Activated naive CD4-positive, alpha-beta T cell treated with anti-CD3 and anti-CD28 coated beads, Interleukin-2, amount 50 U/mL, for 24 hours (primary cell): ENCODE measurements at regions not wholly inside any gene's neighbourhood (a gene's known extent, or its start where the extent isn't known, plus 50 kb on each side); places are given as distances from the start of the nearest gene placed in this dataset.

Experiments
- H3K27ac Mint-ChIP-seq: one replicate; pipeline ENCODE4 v1.8.0; 2021; ENCODE audit warnings: mild to moderate bottlenecking, mixed read lengths
- H3K27me3 Mint-ChIP-seq: one replicate; pipeline ENCODE4 v1.8.0; 2021; ENCODE audit warnings: mixed read lengths
- H3K36me3 Mint-ChIP-seq: one replicate; pipeline ENCODE4 v1.8.0; 2021; ENCODE audit warnings: mixed read lengths
- H3K4me1 Mint-ChIP-seq: one replicate; pipeline ENCODE4 v1.8.0; 2021; ENCODE audit warnings: mixed read lengths
- H3K4me3 Mint-ChIP-seq: one replicate; pipeline ENCODE4 v1.8.0; 2021; ENCODE audit warnings: mild to moderate bottlenecking, mixed read lengths
- H3K9me3 Mint-ChIP-seq: one replicate; pipeline ENCODE4 v1.8.0; 2021; ENCODE audit warnings: mixed read lengths

DNA sequence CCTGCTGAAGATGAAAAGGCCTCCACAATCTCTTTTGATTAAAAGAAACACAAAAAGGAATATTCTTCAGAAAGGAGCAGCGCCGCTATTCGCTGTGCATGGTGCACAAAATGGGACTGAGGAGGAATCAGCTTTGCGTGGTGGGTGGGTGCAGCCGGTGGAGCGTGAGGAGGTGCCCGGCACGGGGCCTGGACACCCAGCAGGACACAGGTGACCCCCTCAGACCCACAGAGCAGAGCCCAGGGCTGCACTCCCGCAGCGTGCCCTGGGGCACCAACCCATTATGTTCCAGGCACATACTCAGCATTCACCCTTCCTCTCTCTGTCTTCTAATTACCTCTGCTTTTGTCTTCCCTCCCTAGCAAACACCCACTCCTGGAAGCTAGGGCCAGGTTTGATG, 238.0 kb upstream of the PPP2R2D start:
- Mint-ChIP-seq H3K27me3 (peaks cover 4% of the 10 kb centered on the region), H3K4me3 (no peak overlapping the region), H3K27ac (no peak overlapping the region), H3K4me1 (no peaks in the 10 kb centered on the region), H3K36me3 (no peaks in the 10 kb centered on the region), H3K9me3 (peaks cover 12% of the 10 kb centered on the region)

DNA sequence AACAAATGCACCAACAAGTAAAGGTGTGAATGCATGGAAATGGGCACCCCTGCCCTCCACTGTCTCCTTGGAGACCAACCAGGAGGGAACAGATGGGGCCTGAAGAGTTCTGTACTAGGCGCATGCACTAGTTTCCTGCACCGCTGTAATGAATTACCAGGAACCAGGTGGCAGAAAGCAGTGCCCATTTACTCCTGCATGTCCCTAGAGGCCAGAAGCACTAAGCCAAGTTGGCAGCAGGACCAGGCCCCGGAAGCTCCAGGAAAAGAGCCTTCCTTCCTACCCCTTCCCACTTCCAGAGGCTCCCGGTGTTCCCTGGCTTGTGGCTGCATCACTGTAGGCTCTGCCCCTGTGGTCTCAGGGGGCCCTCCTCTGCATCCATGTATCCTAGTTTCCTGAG, 237.5 kb upstream of the PPP2R2D start:
- Mint-ChIP-seq H3K27me3 (peaks cover 3% of the 10 kb centered on the region), H3K4me1 (no peaks in the 10 kb centered on the region), H3K4me3 (no peak overlapping the region), H3K27ac (no peak overlapping the region), H3K9me3 (peaks cover 12% of the 10 kb centered on the region), H3K36me3 (no peaks in the 10 kb centered on the region)

DNA sequence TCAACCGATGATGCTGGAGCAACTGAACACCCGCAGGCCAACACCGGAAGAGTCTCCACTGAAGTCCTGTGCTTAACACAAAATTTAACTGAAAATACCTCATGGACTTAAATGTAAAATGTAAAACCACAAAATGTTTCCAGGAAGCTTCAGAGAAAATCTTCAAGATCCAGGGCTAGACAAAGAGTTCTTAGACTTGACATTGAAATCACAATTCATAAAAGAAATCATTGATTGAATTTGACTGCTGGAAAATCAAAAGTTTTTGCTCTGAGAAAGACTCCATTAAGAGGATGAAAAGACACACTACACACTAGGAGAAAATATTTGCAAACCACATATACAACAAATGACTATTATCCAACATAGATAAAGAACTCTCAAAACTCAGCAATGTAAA, 234.7 kb upstream of the PPP2R2D start:
- Mint-ChIP-seq H3K27ac (no peak overlapping the region), H3K4me1 (no peaks in the 10 kb centered on the region), H3K36me3 (no peaks in the 10 kb centered on the region), H3K9me3 (peaks cover 12% of the 10 kb centered on the region), H3K4me3 (no peak overlapping the region), H3K27me3 (peaks cover 2% of the 10 kb centered on the region)

DNA sequence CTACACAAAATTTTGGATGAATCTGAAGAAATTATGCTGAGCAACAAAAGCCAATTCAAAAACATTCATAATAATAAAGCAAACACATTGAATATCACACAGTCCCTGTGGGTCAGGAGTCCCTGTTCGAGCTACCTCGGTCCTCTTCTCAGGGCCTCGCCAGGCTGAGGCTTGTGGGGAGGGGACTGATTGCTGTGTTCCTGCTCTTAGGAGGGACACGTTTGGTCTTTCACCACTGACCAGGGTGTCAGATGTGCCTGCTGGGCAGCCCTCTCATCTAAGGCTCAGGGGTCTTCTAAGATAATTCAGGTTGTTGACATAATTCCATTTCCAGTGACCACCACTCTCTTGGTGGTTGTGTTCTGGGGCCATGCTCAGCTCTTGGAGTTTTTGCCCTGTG, 233.8 kb upstream of the PPP2R2D start:
- Mint-ChIP-seq H3K27ac (no peak overlapping the region), H3K4me3 (no peak overlapping the region), H3K27me3 (peaks cover 2% of the 10 kb centered on the region), H3K9me3 (peaks cover 14% of the 10 kb centered on the region), H3K36me3 (no peaks in the 10 kb centered on the region), H3K4me1 (no peaks in the 10 kb centered on the region)

DNA sequence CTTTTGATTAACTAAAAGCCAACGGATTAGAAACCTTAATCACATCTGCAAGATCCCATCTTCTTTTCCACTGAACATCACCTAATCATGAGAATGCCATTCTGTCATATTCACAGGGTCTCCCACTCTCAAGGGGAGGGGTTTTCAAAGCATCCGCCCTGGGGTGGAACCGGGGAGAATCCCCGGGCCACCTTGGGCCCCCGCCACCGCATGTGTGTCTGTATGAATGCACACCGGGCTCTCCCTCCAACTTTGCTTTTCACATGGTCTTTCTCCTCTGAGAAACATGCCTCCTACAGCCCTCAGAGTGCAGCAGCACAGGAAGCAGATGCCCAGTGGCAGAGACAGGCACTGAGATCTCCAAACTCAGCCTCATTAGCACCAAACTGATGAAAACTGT, 233.2 kb upstream of the PPP2R2D start:
- Mint-ChIP-seq H3K9me3 (peaks cover 19% of the 10 kb centered on the region), H3K36me3 (no peaks in the 10 kb centered on the region), H3K4me1 (no peaks in the 10 kb centered on the region), H3K27ac (no peak overlapping the region), H3K4me3 (no peak overlapping the region), H3K27me3 (peaks cover 2% of the 10 kb centered on the region)

DNA sequence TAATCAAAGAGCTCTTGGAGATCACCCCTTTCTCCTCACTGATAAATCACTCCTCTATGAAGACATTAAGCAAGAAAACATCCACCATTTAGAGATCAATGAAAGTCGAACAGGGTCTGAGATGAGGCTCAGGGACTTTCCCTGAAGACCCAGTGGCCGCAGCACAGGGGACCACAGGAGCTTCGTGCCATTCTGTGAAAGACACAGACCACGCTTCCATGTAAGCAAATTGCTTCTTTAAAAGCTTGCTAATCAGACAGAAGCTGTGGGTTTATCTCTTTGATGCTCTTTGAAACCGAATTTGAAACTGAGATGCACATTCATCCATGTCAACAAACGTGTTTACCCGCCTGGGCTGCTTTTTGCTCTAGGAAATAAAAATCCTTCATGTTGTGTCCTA, 231.9 kb upstream of the PPP2R2D start:
- no peak overlapping the region for H3K27ac Mint-ChIP-seq
- H3K36me3 Mint-ChIP-seq: no peaks in the 10 kb centered on the region
- no peaks in the 10 kb centered on the region for H3K27me3 Mint-ChIP-seq
- H3K4me1 Mint-ChIP-seq: no peaks in the 10 kb centered on the region
- peaks cover 19% of the 10 kb centered on the region for H3K9me3 Mint-ChIP-seq
- no peak overlapping the region for H3K4me3 Mint-ChIP-seq

DNA sequence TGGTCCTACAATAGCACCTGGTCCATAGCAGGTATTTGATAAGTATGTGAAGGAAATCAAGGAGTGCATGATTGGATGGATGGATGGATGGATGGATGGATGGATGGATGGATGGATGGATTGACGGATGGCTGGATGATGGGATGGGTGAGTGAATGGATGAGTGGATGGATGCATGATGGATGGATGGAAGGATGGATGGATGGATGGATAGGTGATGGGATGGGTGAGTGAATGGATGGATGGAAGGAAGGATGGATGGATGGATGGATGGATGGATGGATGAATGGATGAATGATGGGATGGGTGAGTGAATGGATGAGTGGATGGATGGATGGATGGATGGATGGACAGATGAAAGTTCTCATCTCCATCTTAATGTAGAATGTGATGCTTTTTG, 231.0 kb upstream of the PPP2R2D start:
- Mint-ChIP-seq H3K27ac (no peak overlapping the region), H3K36me3 (no peaks in the 10 kb centered on the region), H3K4me3 (no peak overlapping the region), H3K4me1 (no peaks in the 10 kb centered on the region), H3K9me3 (peaks cover 13% of the 10 kb centered on the region), H3K27me3 (no peaks in the 10 kb centered on the region)

DNA sequence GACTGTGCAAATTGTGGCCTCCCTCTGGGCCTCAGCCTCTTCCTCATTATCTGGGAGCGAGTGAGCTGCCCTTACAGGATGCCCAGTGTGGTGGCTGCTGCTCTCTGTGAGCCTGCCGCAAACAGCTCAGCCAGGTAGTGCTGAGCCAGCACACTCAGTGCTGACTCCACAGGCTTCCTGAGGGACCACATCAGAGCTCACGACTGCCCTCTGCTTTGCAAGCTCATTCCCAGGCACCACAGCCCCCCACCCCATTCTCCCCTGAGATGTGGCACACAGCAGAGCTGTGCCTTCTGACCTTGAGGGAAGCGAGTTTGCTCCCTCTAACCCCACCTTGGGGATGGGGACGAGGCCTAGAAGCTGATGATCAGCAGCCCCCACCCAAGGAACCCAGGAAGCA, 230.5 kb upstream of the PPP2R2D start:
- Mint-ChIP-seq H3K27me3 (no peaks in the 10 kb centered on the region), H3K36me3 (no peaks in the 10 kb centered on the region), H3K4me1 (no peaks in the 10 kb centered on the region), H3K4me3 (no peak overlapping the region), H3K9me3 (peaks cover 13% of the 10 kb centered on the region), H3K27ac (no peak overlapping the region)

DNA sequence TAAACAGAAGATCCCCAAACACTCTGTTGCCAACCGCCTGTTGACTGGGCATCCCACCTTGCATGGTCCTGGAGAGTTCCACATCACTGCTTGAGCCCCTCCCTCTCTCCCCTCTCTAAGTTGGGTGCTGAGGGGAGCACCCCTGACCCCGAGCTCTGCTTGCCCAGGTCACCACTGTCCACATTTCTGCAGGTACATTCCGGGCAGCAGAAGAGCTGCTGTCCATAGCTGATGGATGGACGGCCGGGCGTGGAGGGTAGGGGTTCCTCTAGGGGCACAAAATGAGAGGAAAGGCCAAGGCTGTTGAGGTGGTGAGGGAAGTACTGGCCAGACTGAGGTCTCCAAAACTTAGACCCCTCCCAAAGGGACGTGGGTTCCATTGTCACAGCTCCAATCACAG, 227.4 kb upstream of the PPP2R2D start:
- Mint-ChIP-seq H3K4me3 (no peak overlapping the region), H3K4me1 (no peaks in the 10 kb centered on the region), H3K9me3 (peaks cover 7% of the 10 kb centered on the region)

DNA sequence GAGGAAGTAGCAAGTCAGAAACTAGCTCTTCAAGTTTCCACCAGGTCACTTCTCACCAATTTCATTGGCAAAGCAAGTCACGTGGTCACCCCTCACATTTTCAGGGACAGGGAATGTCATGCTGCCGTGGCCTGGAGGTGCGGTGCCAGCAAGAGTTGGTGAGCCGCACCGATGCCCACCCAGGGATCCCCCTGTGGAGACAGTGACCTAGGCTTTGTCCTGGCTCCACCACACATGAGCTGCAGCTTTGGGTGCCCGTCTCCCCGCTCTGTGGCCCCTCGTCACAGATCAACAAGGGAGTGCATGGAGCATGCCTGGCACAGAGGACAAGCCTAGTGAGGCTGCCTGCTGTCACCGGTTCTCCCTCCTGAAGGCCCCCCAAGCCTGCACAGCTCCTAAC, 226.7 kb upstream of the PPP2R2D start:
- Mint-ChIP-seq H3K4me1 (no peaks in the 10 kb centered on the region), H3K27ac (no peak overlapping the region), H3K27me3 (peaks cover 2% of the 10 kb centered on the region), H3K36me3 (no peaks in the 10 kb centered on the region), H3K4me3 (no peak overlapping the region), H3K9me3 (peaks cover 7% of the 10 kb centered on the region)

More for the DNA sequence above, 227.4 kb upstream of the PPP2R2D start:
- peaks cover 2% of the 10 kb centered on the region for H3K27me3 Mint-ChIP-seq
- no peak overlapping the region for H3K27ac Mint-ChIP-seq
- no peaks in the 10 kb centered on the region for H3K36me3 Mint-ChIP-seq

DNA sequence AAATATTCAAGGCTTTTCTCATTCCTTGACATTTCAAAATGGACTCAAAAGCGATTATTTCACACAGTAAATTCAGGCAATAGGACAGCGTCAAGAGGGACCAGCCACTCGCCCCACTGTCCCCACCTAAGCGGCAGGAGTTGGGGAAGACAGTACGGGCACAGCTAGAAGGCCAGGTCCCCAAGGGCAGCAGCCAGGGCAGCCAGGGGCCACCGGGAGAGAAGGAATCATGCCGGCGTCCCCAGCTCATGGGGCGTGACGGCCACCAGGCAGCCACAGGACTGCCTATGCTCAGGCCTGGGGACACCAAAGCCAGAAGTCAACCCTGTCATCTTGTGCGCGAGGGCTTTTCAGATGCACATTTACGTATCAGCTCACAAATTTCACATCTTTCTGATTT, 225.7 kb upstream of the PPP2R2D start:
- no peak overlapping the region for H3K4me3 Mint-ChIP-seq
- H3K4me1 Mint-ChIP-seq: no peaks in the 10 kb centered on the region
- H3K9me3 Mint-ChIP-seq: peaks cover 7% of the 10 kb centered on the region
- H3K36me3 Mint-ChIP-seq: no peaks in the 10 kb centered on the region
- H3K27me3 Mint-ChIP-seq: peaks cover 2% of the 10 kb centered on the region
- H3K27ac Mint-ChIP-seq: no peak overlapping the region

DNA sequence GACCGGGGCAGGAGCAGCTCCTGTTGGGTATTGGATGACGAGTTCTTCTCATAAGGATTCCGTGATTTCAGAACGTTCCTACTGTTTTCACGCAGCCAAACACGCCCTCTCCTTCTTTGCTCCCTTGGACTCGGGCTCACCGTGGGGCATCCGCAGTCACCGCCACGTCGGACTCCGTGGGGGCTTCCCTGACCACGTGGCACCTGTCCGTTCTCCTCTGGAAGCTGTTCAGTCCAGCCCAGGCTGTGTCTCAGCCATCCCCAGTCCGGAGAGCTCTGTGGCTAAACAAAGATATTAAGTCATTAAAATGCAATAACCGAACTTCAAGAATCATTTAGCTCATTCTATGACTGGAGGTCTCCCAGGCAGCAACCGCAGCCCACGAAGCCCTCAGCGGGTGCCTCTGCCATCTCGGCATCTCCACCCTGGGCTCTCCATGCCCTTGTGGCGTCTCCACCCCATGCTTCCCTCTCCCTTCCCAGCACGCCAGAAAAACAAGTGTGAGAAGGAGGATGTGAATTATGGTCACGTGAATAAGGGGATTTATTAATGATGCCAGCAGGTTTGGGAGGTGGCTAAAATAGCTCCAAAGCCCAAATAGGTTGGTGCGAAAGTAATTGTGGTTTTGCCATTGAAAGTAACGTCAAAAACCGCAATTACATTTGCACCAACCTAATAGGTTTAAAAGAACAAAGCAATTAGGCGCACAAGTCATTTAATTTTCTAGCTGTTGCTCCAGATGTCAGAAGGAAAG, 224.6 kb upstream of the PPP2R2D start:
- Mint-ChIP-seq H3K4me1 (no peaks in the 10 kb centered on the region), H3K9me3 (peaks cover 7% of the 10 kb centered on the region), H3K27ac (no peak overlapping the region), H3K36me3 (no peaks in the 10 kb centered on the region), H3K27me3 (peaks cover 2% of the 10 kb centered on the region), H3K4me3 (no peak overlapping the region)

DNA sequence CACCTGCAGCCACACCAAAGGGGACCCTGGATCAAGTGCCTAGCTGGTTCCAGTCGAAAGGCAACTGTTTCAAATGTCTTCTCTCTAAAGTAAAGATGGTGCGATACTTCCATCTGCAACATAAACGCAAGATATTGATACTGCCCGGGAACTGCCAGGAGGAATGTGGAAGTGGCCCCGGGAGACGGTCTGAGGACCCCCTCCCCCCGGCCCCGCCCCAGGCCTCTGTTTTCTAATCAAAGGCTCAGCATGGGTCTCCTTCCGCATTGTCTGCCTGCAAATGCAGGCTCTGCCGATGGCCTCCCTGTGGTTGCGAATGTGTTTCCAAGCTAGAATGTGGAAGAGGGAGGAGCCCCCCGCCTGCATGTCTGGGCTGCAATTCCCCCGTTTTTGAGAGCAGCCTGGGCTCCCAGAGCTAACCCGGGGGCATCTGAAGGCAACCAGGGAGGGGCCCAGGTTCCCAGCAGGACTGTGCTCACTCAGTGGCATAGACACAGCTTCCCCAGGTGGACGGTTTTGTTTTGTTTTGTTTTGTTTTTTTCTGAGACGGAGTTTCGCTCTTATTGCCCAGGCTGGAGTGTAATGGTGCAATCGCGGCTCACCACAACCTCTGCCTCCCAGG, 223.9 kb upstream of the PPP2R2D start:
- H3K36me3 Mint-ChIP-seq: no peaks in the 10 kb centered on the region
- H3K9me3 Mint-ChIP-seq: peaks cover 7% of the 10 kb centered on the region
- H3K4me1 Mint-ChIP-seq: no peaks in the 10 kb centered on the region

DNA sequence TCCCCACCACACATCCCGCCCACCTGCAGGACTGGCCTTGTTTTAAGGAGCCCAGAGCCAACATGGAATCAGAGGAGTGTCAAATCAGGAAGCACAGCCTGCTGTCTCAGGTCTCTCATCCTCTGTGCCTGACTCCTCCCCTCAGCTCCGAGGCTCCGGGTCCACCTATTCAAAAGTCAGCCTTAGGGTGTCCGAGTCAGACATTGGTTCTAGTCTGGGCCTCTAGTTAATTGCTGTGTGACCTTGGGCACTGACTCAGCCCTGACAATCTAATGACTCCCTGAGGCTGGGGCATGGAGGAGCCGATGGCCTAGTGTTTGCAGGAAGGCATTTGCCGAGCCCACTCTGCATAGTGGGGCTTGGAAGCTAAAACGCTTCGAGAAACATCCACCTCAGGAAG, 223.1 kb upstream of the PPP2R2D start:
- Mint-ChIP-seq H3K9me3 (no peaks in the 10 kb centered on the region), H3K36me3 (no peaks in the 10 kb centered on the region), H3K27ac (no peak overlapping the region), H3K4me3 (no peak overlapping the region), H3K27me3 (peaks cover 7% of the 10 kb centered on the region), H3K4me1 (no peaks in the 10 kb centered on the region)

More for the DNA sequence above, 223.9 kb upstream of the PPP2R2D start:
- H3K4me3 Mint-ChIP-seq: no peak overlapping the region
- no peak overlapping the region for H3K27ac Mint-ChIP-seq
- peaks cover 2% of the 10 kb centered on the region for H3K27me3 Mint-ChIP-seq

DNA sequence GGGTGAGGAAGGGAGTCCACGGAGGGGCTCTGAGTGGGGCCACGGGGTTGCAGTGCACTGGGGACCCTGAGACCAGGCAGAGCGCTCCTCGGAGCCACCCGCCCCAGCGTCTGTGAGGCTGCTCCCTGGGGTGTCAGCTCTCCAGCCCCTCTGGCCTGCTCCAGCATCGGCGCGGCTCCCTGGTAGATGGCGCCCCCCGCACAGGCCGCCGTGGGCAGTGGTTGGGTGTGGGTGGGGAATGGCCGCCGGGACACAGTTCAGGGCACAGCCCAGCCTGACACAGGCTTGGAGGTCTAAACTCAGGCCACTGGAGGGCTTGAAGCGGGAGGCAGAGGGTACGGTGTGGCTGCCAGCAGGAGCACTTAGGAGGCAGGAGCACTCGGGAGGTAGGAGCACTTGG, 222.6 kb upstream of the PPP2R2D start:
- Mint-ChIP-seq H3K4me3 (no peak overlapping the region), H3K27ac (no peak overlapping the region), H3K27me3 (peaks cover 8% of the 10 kb centered on the region), H3K9me3 (no peaks in the 10 kb centered on the region), H3K36me3 (no peaks in the 10 kb centered on the region), H3K4me1 (no peaks in the 10 kb centered on the region)

DNA sequence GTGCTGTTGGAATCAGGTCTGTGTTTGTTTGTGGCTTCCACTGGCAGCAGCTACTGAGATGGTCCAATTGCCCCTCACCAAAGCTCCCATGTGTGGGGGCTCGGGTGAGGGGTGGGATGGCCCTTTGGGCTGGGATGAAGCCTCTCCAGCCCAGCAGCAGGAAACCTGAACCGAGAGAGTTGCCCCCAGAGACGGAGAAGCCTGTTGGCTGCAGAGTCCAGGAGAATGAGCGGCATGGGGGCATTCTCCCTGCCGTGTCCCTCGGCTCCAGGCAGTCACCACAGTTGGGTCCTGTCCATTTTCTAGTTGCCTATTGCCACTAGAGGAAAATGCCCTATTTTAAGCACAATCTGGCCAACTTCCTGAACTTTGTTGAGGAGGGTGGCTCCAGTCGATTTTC, 222.2 kb upstream of the PPP2R2D start:
- peaks cover 8% of the 10 kb centered on the region for H3K27me3 Mint-ChIP-seq
- no peaks in the 10 kb centered on the region for H3K9me3 Mint-ChIP-seq

DNA sequence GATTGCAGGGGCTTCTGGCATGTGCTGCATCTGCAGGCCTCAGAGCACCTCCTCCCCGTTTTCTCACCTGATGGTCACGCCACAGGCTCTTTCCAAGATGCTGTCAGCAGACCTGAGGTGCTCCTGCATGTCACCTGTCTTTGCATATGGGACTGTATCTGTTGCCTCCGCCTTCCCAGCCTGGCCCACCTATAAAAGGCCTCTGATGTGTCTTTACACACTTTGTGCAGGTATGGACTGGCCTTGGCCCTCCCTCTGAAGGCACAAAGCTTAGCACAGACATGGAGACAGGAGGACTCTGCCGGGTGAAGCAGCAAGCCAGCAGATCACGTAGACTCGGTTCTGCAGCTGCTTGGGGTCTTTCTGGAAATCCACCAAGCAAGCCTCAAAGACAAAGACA, 220.9 kb upstream of the PPP2R2D start:
- Mint-ChIP-seq H3K36me3 (no peaks in the 10 kb centered on the region), H3K4me1 (no peaks in the 10 kb centered on the region), H3K27ac (no peak overlapping the region), H3K4me3 (no peak overlapping the region), H3K27me3 (peaks cover 8% of the 10 kb centered on the region), H3K9me3 (no peaks in the 10 kb centered on the region)

More for the DNA sequence above, 222.2 kb upstream of the PPP2R2D start:
- no peaks in the 10 kb centered on the region for H3K4me1 Mint-ChIP-seq
- no peak overlapping the region for H3K27ac Mint-ChIP-seq
- H3K36me3 Mint-ChIP-seq: no peaks in the 10 kb centered on the region
- H3K4me3 Mint-ChIP-seq: no peak overlapping the region
